ENCODE measurements at regions not wholly inside any gene's neighbourhood (a gene's known extent, or its start where the extent isn't known, plus 50 kb on each side); places are given as distances from the start of the nearest gene placed in this dataset.

GRCh38 chr2:150955231-150955630 is 306.4 kb downstream of the RBM43 start:
- no peak for TF ChIP-seq CTCF (IDR thresholded peaks at IDR 0.05; ENCODE audit: low read depth, low read length, poor library complexity, severe bottlenecking)
- TF ChIP-seq EZH2phosphoT487 (IDR thresholded peaks at IDR 0.05; ENCODE audit: borderline replicate concordance, low read length), result no peak

Data from DOHH2 (cell line).